GM23338 (cell line): ENCODE measurements at regions not wholly inside any gene's neighbourhood (a gene's known extent, or its start where the extent isn't known, plus 50 kb on each side); places are given as distances from the start of the nearest gene placed in this dataset.

ENCODE experiments used
- ETS1 ChIP-seq: IDR thresholded peaks from 2 replicates; pipeline ENCODE4 v1.6.1; 2016; ENCODE audit warnings: antibody characterized with exemption
- EZH2 ChIP-seq: fragments of 200-600 bp; sonication (generic); IDR thresholded peaks from one replicate; pipeline ENCODE4 v1.8.0; 2017; ENCODE audit warnings: antibody characterized with exemption, mild to moderate bottlenecking, low read depth; ENCODE audit not compliant: unreplicated experiment
- POLR2AphosphoS5 ChIP-seq: IDR thresholded peaks from 2 replicates; pipeline ENCODE4 v1.6.1; 2016; ENCODE audit warnings: antibody characterized with exemption, low read depth
- ZNF114 ChIP-seq: fragments of 250-450 bp; sonication (Bioruptor Pico); IDR thresholded peaks from 2 replicates; pipeline ENCODE4 v1.5.0; 2020; ENCODE audit warnings: mild to moderate bottlenecking, moderate library complexity
- TF ChIP-seq, protein P1 (sequence below), 2 experiments: fragments of 200-600 bp in 1 of 2; sonication (generic) in 1 of 2; conservative IDR thresholded peaks; 2 replicates each; pipeline versions ENCODE4 v1.5.1 to v1.6.1; 2016 to 2017; ENCODE audit warnings: antibody characterized with exemption in 2 of 2, low read depth in 2 of 2, mild to moderate bottlenecking in 2 of 2, moderate library complexity in 1 of 2
- TF ChIP-seq, protein P2 (sequence below): IDR thresholded peaks from one replicate; pipeline ENCODE4 v1.6.1; 2018; ENCODE audit warnings: antibody characterized with exemption; ENCODE audit not compliant: unreplicated experiment

DNA sequence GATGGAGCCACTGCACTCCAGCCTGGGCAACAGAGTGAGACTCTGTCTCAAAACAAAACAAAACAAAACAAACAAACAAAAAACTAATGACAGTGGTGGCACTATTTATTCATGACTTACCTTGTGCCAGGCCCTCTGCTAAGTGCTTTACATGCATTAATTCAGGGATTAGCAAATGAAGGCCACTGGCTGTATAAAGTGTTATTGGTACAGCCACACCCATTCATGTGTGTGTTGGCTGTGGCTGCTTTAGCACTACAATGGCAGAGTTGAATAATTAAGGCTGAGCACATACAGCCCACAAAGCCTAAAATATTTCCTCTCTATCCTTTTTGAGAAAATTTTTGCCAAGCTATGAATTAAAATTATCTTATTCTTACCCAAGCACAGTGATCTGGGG, 531.8 kb upstream of the CDH5 start:
- TF ChIP-seq ZNF114 (no peak), EZH2 (no peak), POLR2AphosphoS5 (no peak), ETS1 (no peak)
- TF ChIP-seq, protein P1, sequence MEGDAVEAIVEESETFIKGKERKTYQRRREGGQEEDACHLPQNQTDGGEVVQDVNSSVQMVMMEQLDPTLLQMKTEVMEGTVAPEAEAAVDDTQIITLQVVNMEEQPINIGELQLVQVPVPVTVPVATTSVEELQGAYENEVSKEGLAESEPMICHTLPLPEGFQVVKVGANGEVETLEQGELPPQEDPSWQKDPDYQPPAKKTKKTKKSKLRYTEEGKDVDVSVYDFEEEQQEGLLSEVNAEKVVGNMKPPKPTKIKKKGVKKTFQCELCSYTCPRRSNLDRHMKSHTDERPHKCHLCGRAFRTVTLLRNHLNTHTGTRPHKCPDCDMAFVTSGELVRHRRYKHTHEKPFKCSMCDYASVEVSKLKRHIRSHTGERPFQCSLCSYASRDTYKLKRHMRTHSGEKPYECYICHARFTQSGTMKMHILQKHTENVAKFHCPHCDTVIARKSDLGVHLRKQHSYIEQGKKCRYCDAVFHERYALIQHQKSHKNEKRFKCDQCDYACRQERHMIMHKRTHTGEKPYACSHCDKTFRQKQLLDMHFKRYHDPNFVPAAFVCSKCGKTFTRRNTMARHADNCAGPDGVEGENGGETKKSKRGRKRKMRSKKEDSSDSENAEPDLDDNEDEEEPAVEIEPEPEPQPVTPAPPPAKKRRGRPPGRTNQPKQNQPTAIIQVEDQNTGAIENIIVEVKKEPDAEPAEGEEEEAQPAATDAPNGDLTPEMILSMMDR (conservative IDR thresholded peaks at IDR 0.05; ENCODE audit: low read depth in 2 of 2), result no peak
- TF ChIP-seq, protein P2, sequence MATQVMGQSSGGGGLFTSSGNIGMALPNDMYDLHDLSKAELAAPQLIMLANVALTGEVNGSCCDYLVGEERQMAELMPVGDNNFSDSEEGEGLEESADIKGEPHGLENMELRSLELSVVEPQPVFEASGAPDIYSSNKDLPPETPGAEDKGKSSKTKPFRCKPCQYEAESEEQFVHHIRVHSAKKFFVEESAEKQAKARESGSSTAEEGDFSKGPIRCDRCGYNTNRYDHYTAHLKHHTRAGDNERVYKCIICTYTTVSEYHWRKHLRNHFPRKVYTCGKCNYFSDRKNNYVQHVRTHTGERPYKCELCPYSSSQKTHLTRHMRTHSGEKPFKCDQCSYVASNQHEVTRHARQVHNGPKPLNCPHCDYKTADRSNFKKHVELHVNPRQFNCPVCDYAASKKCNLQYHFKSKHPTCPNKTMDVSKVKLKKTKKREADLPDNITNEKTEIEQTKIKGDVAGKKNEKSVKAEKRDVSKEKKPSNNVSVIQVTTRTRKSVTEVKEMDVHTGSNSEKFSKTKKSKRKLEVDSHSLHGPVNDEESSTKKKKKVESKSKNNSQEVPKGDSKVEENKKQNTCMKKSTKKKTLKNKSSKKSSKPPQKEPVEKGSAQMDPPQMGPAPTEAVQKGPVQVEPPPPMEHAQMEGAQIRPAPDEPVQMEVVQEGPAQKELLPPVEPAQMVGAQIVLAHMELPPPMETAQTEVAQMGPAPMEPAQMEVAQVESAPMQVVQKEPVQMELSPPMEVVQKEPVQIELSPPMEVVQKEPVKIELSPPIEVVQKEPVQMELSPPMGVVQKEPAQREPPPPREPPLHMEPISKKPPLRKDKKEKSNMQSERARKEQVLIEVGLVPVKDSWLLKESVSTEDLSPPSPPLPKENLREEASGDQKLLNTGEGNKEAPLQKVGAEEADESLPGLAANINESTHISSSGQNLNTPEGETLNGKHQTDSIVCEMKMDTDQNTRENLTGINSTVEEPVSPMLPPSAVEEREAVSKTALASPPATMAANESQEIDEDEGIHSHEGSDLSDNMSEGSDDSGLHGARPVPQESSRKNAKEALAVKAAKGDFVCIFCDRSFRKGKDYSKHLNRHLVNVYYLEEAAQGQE, result no peak
